ENCODE measurements at regions not wholly inside any gene's neighbourhood (a gene's known extent, or its start where the extent isn't known, plus 50 kb on each side); places are given as distances from the start of the nearest gene placed in this dataset.

- no peak for TF ChIP-seq CTCF (conservative IDR thresholded peaks at IDR 0.05; ENCODE audit: low read length)
- H3K4me3 ChIP-seq (ENCODE audit: low read length), result no peak overlapping the region
- no peak for DNase-seq (ENCODE audit: low read depth)
Measured at GRCh38 chr4:81806485-81806884, 334.8 kb upstream of the RASGEF1B start.

GRCh38 chr4:81804849-81805248 lies 333.1 kb upstream of the RASGEF1B start:
- H3K4me3 ChIP-seq (ENCODE audit: low read length), result no peak overlapping the region
- no peak for TF ChIP-seq CTCF (conservative IDR thresholded peaks at IDR 0.05; ENCODE audit: low read length)
- no peak for DNase-seq (ENCODE audit: low read depth)

- TF ChIP-seq CTCF (conservative IDR thresholded peaks at IDR 0.05; ENCODE audit: low read length), result no peak
- no peak for DNase-seq (ENCODE audit: low read depth)
- H3K4me3 ChIP-seq (ENCODE audit: low read length), result no peak overlapping the region
Measured at GRCh38 chr4:81802285-81802846, 330.7 kb upstream of the RASGEF1B start.

- no peak for TF ChIP-seq CTCF (conservative IDR thresholded peaks at IDR 0.05; ENCODE audit: low read length)
- no peak for DNase-seq (ENCODE audit: low read depth)
- H3K4me3 ChIP-seq (ENCODE audit: low read length), result no peak overlapping the region
Measured at GRCh38 chr4:81799371-81799770, 327.7 kb upstream of the RASGEF1B start.

- DNase-seq (ENCODE audit: low read depth), result no peak
- no peak for TF ChIP-seq CTCF (conservative IDR thresholded peaks at IDR 0.05; ENCODE audit: low read length)
- no peak overlapping the region for H3K4me3 ChIP-seq (ENCODE audit: low read length)
Measured at GRCh38 chr4:81796790-81797528, 325.3 kb upstream of the RASGEF1B start.

- TF ChIP-seq CTCF (conservative IDR thresholded peaks at IDR 0.05; ENCODE audit: low read length), result no peak
- H3K4me3 ChIP-seq (ENCODE audit: low read length), result no peak overlapping the region
- DNase-seq (ENCODE audit: low read depth), result no peak
Measured at GRCh38 chr4:81792521-81792920, 320.8 kb upstream of the RASGEF1B start.

- DNase-seq (ENCODE audit: low read depth), result no peak
- H3K4me3 ChIP-seq (ENCODE audit: low read length), result no peak overlapping the region
- no peak for TF ChIP-seq CTCF (conservative IDR thresholded peaks at IDR 0.05; ENCODE audit: low read length)
Measured at GRCh38 chr4:81790477-81790876, 318.8 kb upstream of the RASGEF1B start.

Measured in AG10803 (cell line).